Kidney (tissue), 13 donors: ENCODE measurements at regions not wholly inside any gene's neighbourhood (a gene's known extent, or its start where the extent isn't known, plus 50 kb on each side); places are given as distances from the start of the nearest gene placed in this dataset.

Experiments
- DNase-seq, 5 donors: peaks; one replicate each; pipeline ENCODE4 v3.0.0-alpha.2; 2013 to 2020
- FAIRE-seq: peaks from 2 replicates; lab custom pipeline; 2012; peaks lifted over from hg19 to GRCh38; lab: Jason Lieb, UNC
- H3K27ac ChIP-seq, 2 donors: one replicate each; pipeline ENCODE4 v1.7.0; 2013; ENCODE audit warnings: low read depth in 2 of 2, low read length in 2 of 2, inconsistent platforms in 1 of 2
- H3K27me3 ChIP-seq: one replicate; pipeline ENCODE4 v1.7.1; 2013; ENCODE audit warnings: low read length, inconsistent platforms; ENCODE audit not compliant: control insufficient read depth, insufficient read depth
- H3K36me3 ChIP-seq, 3 donors: one replicate each; pipeline versions ENCODE4 v1.7.0 to v1.7.1; 2013; ENCODE audit warnings: low read length in 3 of 3, control low read depth in 1 of 3, inconsistent platforms in 1 of 3; ENCODE audit not compliant: insufficient read depth in 3 of 3, control insufficient read depth in 2 of 3
- H3K4me1 ChIP-seq, 3 donors: one replicate each; pipeline versions ENCODE4 v1.7.0 to v1.7.1; 2013; ENCODE audit warnings: low read length in 3 of 3, inconsistent platforms in 1 of 3, low read depth in 1 of 3; ENCODE audit not compliant: control insufficient read depth in 2 of 3, insufficient read depth in 2 of 3
- H3K4me3 ChIP-seq, 3 donors: one replicate each; pipeline versions ENCODE4 v1.7.0 to v1.8.1; 2013; ENCODE audit warnings: low read length in 3 of 3, control low read depth in 1 of 3, inconsistent platforms in 1 of 3
- H3K9ac ChIP-seq, 3 donors: one replicate each; pipeline versions ENCODE4 v1.7.0 to v1.7.1; 2013; ENCODE audit warnings: low read length in 3 of 3, control low read depth in 1 of 3, inconsistent platforms in 1 of 3
- H3K9me3 ChIP-seq, 3 donors: one replicate each; pipeline versions ENCODE4 v1.7.0 to v1.7.1; 2013; ENCODE audit warnings: low read length in 3 of 3, control low read depth in 1 of 3, inconsistent platforms in 1 of 3; ENCODE audit not compliant: control insufficient read depth in 2 of 3, insufficient read depth in 1 of 3
- CTCF ChIP-seq: IDR thresholded peaks from 3 replicates; pipeline ENCODE4 v1.5.1; 2012; ENCODE audit warnings: mild to moderate bottlenecking, moderate library complexity, borderline replicate concordance; ENCODE audit not compliant: insufficient read depth; ENCODE audit errors: extremely low read depth
- intact Hi-C: fragments of 100-400 bp; cut with DNase I; formaldehyde crosslinking; loops from one replicate; pipeline ENCODE4 v1.11.1; 2022
- donor health status: control.
- donor health status: control.
- donor health status: control.
- donor health status: control.
- donor health status: control.
- donor health status: DM: yes; HTN: yes; CAD: no.
- donor health status: Normal renal cell carcinoma (clear cell type).

DNA sequence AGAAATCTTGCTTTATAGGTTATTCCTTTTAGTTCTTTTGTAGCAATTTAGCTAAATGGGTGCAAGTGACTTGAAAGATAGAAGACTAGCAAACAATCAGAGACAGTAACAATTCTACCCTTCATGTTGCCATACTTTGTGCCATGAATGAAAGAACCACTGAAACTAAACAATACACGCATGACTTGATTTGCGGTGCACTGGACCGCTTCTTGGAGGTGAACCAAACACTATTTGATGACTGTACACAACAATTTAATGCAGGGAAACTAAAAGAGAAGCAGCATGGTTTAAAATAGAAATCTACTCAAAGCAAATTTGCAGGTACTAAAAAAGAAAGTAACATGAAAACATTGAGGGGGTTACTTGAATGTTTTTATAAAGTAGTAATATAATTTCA, 331.0 kb upstream of the RARB start:
- H3K9me3 ChIP-seq: no peaks in the 10 kb centered on the region
- peak in 1 of 5 donors; percentile 30 for DNase-seq
- intact Hi-C loops: no loop called here

DNA sequence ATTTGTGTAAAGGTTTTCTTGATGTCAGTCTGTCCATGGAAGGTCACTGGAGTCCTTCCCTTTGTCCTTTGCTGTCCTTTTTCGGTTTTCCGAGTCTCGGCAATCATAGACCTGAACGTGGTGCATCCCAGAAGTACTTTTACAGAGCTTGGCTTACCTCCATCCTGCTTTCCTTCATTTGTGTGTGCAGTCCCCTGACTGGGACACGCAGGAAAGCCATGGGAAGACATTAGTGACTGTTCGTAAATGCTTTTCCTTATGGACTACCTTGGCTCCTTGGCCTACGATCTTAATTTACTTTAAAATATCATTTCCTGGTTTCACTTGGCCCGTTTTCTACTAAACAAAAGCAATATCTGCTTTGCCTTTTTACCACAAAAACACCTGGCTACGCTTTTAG, 328.4 kb upstream of the RARB start:
- no peaks in the 10 kb centered on the region for H3K27me3 ChIP-seq
- no peak overlapping the region for H3K9ac ChIP-seq
- H3K27ac ChIP-seq: no peak overlapping the region
- H3K4me1 ChIP-seq: no peaks in the 10 kb centered on the region
- no peak for TF ChIP-seq CTCF
- DNase-seq (no peak), FAIRE-seq (no peak)
- H3K4me3 ChIP-seq: no peak overlapping the region
- intact Hi-C loops: no loop called here
- no peaks in the 10 kb centered on the region for H3K36me3 ChIP-seq
- H3K9me3 ChIP-seq: no peaks in the 10 kb centered on the region

More for the DNA sequence above, 331.0 kb upstream of the RARB start:
- H3K36me3 ChIP-seq: no peaks in the 10 kb centered on the region
- H3K9ac ChIP-seq: no peak overlapping the region
- H3K27me3 ChIP-seq: no peaks in the 10 kb centered on the region
- H3K4me1 ChIP-seq: no peaks in the 10 kb centered on the region
- no peak for TF ChIP-seq CTCF
- no peak overlapping the region for H3K27ac ChIP-seq
- H3K4me3 ChIP-seq: no peak overlapping the region
- no peak for FAIRE-seq

DNA sequence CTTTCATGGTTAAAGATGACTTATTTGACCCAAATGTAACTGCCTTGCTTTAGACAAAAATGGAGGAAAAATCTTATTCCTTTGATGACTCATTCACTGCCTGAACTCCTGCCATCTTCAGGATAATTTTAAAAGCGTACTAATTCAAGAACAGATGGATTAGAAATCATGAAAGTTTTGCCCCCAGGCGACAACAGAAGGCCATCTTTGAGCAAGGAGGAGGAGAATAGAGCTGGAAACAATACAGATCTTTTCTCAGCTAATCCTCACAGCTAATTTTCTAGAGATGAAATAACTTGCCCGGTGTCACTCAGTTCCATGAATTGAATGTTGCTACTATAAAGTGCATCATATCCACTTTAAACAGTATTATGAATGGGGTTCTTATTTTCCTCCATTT, 324.7 kb upstream of the RARB start:
- DNase-seq: no peak
- intact Hi-C loops: no loop called here
- H3K9ac ChIP-seq: no peak overlapping the region
- no peaks in the 10 kb centered on the region for H3K36me3 ChIP-seq
- TF ChIP-seq CTCF: no peak
- H3K27me3 ChIP-seq: no peaks in the 10 kb centered on the region
- no peak for FAIRE-seq
- no peaks in the 10 kb centered on the region for H3K4me1 ChIP-seq
- H3K9me3 ChIP-seq: no peaks in the 10 kb centered on the region
- H3K4me3 ChIP-seq: no peak overlapping the region
- H3K27ac ChIP-seq: no peak overlapping the region

GRCh38 chr3:25107918-25108617, 320.0 kb upstream of the RARB start:
- Histone ChIP-seq H3K9me3 (no peaks in the 10 kb centered on the region), H3K36me3 (no peaks in the 10 kb centered on the region), H3K27ac (no peak overlapping the region), H3K27me3 (no peaks in the 10 kb centered on the region), H3K9ac (no peak overlapping the region), H3K4me1 (no peaks in the 10 kb centered on the region), H3K4me3 (no peak overlapping the region)
- intact Hi-C loops: no loop called here
- TF ChIP-seq CTCF: no peak
- no peak for DNase-seq
- no peak for FAIRE-seq
